ENCODE measurements at regions not wholly inside any gene's neighbourhood (a gene's known extent, or its start where the extent isn't known, plus 50 kb on each side); places are given as distances from the start of the nearest gene placed in this dataset.

- CTCF ChIA-PET = no interaction called here
Observed at GRCh38 chr14:38138473-38139138, 69.1 kb upstream of the SSTR1 start.

GRCh38 chr14:38139926-38140325 lies 67.8 kb upstream of the SSTR1 start:
- TF ChIP-seq CTCF (IDR thresholded peaks at IDR 0.05) = no peak
- POLR2A ChIA-PET = no interaction called here
- Mint-ChIP-seq H3K27me3 (no peaks in the 10 kb centered on the region), H3K4me1 (no peaks in the 10 kb centered on the region), H3K9me3 (no peaks in the 10 kb centered on the region), H3K4me3 (no peak overlapping the region), H3K27ac (no peak overlapping the region), H3K36me3 (ENCODE audit: low read depth) (no peaks in the 10 kb centered on the region)
- DNase-seq (no peak), ATAC-seq (ENCODE audit: low read depth) (no peak)
- CTCF ChIA-PET = no interaction called here
- intact Hi-C loops (cut with micrococcal nuclease) = no loop called here

More at GRCh38 chr14:38138473-38139138, 69.1 kb upstream of the SSTR1 start:
- Mint-ChIP-seq H3K9me3 (no peaks in the 10 kb centered on the region), H3K4me1 (no peaks in the 10 kb centered on the region), H3K27me3 (no peaks in the 10 kb centered on the region), H3K27ac (no peak overlapping the region), H3K4me3 (no peak overlapping the region), H3K36me3 (ENCODE audit: low read depth) (no peaks in the 10 kb centered on the region)
- no peak for ATAC-seq (ENCODE audit: low read depth)
- DNase-seq = no peak
- POLR2A ChIA-PET = no interaction called here
- TF ChIP-seq CTCF (IDR thresholded peaks at IDR 0.05) = no peak
- intact Hi-C loops (cut with micrococcal nuclease) = no loop called here

GRCh38 chr14:38143170-38143569 lies 64.5 kb upstream of the SSTR1 start:
- POLR2A ChIA-PET = no interaction called here
- no peaks in the 10 kb centered on the region for H3K27me3 Mint-ChIP-seq
- TF ChIP-seq CTCF (IDR thresholded peaks at IDR 0.05) = no peak
- no peaks in the 10 kb centered on the region for H3K36me3 Mint-ChIP-seq (ENCODE audit: low read depth)
- intact Hi-C loops (cut with micrococcal nuclease) = no loop called here
- no peak overlapping the region for H3K27ac Mint-ChIP-seq
- CTCF ChIA-PET = no interaction called here
- H3K4me3 Mint-ChIP-seq = no peak overlapping the region
- DNase-seq (no peak), ATAC-seq (ENCODE audit: low read depth) (no peak)
- H3K4me1 Mint-ChIP-seq = no peaks in the 10 kb centered on the region
- H3K9me3 Mint-ChIP-seq = no peaks in the 10 kb centered on the region

- Mint-ChIP-seq H3K36me3 (ENCODE audit: low read depth) (no peaks in the 10 kb centered on the region), H3K27ac (no peak overlapping the region), H3K4me3 (no peak overlapping the region), H3K4me1 (no peaks in the 10 kb centered on the region), H3K9me3 (no peaks in the 10 kb centered on the region), H3K27me3 (no peaks in the 10 kb centered on the region)
- no peak for DNase-seq
- TF ChIP-seq CTCF (IDR thresholded peaks at IDR 0.05) = no peak
- CTCF ChIA-PET = no interaction called here
- POLR2A ChIA-PET = no interaction called here
- intact Hi-C loops (cut with micrococcal nuclease) = no loop called here
- ATAC-seq (ENCODE audit: low read depth) = no peak
Observed at GRCh38 chr14:38143659-38144505, 63.8 kb upstream of the SSTR1 start.

- intact Hi-C loops (cut with micrococcal nuclease) = no loop called here
- Mint-ChIP-seq H3K4me1 (no peaks in the 10 kb centered on the region), H3K9me3 (no peaks in the 10 kb centered on the region), H3K36me3 (ENCODE audit: low read depth) (no peaks in the 10 kb centered on the region), H3K27me3 (no peaks in the 10 kb centered on the region), H3K4me3 (no peak overlapping the region), H3K27ac (no peak overlapping the region)
- CTCF ChIA-PET = no interaction called here
- POLR2A ChIA-PET = no interaction called here
- ATAC-seq (ENCODE audit: low read depth) (no peak), DNase-seq (no peak)
- TF ChIP-seq CTCF (IDR thresholded peaks at IDR 0.05) = no peak
Observed at GRCh38 chr14:38145142-38145541, 62.6 kb upstream of the SSTR1 start.
